GM19240 (cell line): ENCODE measurements at regions not wholly inside any gene's neighbourhood (a gene's known extent, or its start where the extent isn't known, plus 50 kb on each side); places are given as distances from the start of the nearest gene placed in this dataset.

Experiments used
- DNase-seq: peaks from one replicate; pipeline ENCODE4 v3.0.0; 2011; ENCODE audit warnings: low spot score; ENCODE audit not compliant: insufficient read length

DNA sequence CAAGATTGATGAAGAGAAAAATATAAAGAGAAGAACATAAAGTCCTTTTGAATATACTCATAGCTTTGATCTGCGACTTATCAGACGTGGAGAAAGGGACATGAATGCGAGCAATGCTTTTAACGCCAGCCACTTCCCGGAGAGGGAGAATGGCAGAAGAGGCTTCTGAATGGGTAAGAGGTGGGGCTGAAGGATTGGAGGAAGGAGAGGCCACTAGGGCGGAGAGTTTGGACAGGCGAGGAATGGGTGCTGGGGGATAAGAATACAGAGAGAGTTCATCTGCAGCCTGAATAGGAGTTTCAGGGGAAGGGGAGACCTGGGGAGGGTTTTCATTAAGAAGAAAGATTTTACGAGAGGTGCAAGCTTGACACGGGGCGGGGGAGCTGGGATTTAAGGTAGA lies 2534.9 kb downstream of the PCDH7 start:
- no peak for DNase-seq

DNA sequence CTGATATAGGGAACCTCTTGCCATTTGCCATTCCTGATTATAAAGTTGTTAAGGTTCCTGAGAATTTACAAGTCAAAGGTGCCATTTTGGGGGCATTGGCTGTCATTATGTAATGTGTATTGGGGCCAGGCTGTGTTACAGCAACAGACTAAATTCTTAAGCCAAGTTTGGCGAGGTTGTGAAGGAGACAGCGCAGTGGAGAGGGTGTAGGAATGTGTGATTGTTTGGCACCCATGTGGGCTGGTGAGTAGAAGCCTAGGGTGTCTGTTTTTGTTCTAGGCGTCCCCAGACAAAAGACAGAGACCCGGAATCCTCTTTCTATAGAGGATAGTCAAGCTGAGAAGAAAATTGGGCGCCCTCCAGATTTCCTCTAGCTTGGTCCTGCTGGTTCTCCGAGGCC lies 2535.3 kb downstream of the PCDH7 start:
- no peak for DNase-seq

DNA sequence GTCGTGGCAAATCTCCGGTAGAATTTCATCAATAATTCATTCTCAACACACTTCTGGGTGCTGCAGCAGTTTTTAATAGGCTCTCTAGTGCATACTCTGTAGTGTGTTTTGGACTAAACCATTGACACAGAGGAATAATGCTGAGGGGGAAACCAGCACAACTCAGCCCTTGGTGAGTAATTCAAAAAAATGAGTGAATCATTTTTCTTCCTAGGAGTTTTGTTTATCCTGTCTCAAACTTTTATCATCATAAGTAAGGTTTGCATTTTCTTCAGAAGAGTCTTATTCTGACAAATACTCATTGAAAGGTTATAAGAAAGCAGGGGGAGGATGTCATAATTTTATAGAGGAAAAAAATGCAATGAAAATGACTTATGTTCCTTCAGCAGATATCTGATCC lies 2542.7 kb downstream of the PCDH7 start:
- DNase-seq = no peak

DNA sequence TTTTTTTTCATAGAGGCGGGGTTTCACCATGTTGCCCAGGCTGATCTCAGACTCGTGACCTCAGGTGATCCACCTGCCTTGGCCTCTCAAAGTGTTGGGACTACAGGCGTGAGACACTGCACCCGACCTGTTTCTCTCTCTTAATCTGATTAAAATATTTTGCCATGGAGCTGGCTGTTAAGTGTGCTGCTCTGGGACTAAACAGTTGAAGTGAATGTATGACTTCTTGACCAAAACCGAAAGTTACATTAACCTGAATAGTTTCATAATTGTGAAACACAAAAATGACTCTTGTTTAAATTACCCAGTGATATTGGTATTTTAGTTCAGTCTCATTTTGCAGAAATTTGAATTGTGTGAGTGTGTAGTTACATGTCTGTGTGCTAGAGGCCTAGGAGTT lies 2548.6 kb downstream of the PCDH7 start:
- DNase-seq = no peak

DNA sequence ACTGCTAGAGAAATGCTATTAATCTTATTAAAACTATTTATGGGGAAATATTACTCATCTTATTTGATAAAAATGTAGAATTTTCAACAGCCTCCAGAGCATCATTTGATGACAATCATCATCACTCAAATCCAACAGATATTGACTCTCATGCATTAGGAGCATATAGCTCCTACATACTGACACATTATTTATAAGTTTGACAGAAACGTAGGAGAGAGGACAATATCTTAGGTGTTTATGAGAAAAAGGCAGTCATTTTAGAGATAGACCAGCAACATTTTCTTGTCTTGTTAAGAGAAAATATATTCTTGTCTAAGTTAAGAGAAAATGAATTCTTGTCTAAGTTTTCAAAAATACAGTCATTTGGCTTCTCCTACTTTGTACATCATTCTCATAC lies 2550.2 kb downstream of the PCDH7 start:
- no peak for DNase-seq

DNA sequence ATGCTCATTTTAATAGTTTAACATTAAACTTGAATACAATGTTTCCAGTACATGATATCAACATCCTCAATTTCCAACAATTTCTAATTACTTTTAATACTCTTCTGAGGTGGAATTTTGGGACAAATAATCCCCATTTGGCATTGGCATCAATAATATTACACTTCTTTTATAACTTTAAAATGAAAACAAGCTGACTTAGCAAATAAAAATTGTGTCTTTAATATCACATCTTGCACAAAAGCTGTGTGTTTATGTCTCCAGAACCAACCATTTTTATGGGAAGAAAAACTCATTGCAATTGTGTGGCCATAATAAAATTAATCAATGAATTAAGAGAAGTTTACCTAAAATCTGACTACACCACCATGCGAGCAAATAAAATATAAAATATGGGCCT lies 2552.6 kb downstream of the PCDH7 start:
- DNase-seq = no peak

DNA sequence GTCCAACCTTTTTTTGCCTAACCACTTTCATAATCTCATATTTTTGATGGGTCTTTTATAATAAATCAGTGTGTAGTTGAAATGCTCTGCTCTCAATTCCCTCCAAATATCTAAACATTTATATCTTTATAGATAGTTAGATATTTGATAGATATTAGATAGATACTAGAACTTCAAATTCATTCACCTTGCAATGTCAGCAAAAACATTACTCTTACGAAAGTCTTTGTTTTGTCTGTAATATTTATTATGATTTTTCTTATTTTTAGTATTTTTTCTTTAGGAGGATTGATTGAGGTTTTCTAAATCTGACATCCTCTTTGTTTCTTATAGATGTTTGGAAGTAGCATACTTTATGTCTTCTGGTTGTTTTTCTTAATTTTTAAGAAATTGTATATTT lies 2563.6 kb downstream of the PCDH7 start:
- no peak for DNase-seq

DNA sequence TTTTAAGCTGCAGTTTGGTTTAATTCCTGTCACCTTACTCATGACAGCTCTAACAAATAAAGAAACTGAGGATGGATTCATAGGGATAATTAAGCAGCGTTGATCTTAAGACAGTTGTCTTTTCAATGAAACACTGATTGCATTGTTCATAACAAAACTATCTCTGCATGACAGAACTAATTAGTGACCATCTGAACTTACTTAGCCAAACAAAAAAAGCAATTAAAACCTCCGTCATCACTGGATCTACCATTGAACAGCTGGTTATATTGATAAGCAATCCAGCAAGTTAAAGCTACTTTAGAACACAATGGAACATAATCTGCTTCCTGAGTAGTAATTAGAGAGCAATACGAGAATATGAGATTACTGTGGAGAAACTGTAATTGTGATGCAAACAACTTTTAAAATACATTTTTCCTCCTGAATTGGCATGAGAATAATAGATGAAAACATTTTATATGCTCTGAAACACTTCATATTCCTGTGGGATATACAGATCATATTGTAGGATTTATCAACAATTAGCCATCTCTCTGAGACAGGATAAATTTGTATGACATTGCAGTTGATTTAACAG lies 2576.8 kb downstream of the PCDH7 start:
- no peak for DNase-seq

DNA sequence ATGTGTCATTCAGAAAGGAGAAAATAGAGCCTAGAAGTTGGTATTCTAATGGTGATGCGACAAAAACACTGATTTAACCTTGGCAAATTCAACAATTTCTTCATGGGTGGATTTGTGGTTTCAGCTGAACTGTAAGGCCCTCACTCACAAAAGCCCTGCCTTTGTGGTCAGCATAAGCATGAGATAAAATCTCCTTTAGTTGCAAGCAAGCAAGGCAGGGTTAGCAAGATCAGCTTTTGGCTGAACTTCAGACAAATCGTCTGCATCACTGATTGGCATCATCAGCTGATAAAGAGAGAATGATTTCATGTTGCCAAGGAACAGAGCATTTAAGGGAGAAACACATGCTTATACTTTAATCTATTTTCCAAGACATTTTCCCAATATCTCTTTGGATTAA lies 2582.2 kb downstream of the PCDH7 start:
- no peak for DNase-seq

DNA sequence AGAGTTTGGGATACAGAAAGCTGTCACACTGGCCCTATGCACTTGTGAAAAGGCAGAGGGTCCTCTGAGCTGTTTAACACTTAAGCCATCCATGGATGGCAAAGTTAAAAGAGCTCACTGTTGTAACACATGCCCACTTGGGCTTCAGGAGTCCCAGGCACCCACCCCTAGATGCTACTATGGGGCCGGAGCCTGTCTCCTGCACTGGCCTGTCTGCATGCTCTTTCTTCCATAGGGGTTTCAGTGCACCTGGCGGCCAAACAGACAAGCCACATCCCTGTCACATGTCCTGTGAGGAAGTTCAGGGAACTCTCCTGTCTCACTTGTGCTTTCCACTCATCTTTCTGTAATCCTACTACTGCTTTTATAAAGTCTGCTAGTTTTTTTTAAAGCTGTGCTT lies 2586.0 kb downstream of the PCDH7 start:
- no peak for DNase-seq

DNA sequence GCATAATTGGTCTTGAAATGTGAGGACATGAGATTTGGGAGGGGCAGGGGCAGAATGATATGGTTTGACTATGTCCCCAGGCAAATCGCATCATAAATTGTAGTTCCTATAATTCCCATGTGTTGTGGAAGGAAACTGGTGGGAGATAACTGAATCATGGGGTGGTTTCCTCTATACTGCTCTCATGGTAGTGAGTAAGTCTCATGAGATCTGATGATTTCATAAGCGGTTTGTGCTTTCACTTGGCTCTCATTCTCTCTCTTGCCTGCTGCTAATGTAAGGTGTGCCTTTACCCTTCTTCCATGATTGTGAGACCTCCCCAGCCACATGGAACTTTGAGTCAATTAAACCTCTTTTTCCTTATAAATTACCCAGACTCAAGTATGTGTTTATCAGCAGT lies 2595.9 kb downstream of the PCDH7 start:
- no peak for DNase-seq

DNA sequence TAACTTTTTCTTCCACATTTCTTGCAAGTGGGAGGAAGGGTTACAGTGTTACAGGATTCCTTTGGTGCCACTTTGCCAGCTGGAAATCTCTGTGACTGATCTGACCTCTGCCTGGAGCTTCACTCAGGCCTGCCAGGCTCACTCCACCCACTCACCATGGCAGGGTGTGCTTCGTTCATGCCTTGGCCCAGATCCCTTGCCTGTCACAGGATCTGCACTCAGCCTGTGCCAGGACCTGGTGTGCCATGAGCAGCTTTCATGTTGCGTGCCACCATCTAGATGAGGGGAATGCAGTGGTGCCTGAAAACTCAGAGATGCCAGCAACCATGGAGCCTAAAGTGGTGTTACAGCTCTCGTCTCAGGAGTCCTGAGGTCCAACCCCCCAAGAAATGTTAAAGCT lies 2596.4 kb downstream of the PCDH7 start:
- DNase-seq = no peak

DNA sequence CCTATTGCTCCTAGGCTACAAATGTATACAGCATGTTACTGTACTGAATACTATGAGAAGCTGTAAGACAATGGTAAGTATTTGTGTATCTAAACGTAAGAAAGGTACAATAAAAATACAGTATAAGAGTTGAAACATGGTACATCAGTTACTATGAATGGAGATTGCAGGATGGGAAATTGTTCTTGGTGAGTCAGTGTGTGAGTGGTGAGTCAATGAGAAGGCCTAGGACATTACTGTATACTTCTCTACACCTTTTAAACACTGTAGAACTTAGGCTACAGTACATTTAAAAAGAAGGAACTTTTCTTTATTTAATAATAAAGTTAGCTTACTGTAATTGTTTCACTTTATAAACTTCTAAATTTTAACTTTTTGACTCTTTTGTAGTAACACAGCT lies 2603.2 kb downstream of the PCDH7 start:
- DNase-seq = no peak

DNA sequence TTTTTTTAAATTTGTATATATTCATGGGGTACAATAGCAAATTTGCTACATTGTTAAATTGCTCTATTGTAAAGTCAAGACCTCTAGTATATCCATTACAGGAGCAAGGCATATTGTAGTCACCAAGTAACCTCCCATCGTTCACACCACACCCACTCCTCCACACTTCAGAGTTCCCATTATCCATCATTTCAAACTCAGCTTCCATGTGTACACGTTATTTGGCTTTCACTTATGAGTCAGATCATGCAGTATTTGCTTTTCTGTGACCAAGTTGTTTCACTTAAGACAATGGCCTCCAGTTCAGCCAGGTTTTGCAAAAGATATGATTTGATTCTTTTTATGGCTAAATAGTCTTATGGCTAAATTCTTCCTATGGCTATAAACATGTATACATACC lies 2614.2 kb downstream of the PCDH7 start:
- no peak for DNase-seq

DNA sequence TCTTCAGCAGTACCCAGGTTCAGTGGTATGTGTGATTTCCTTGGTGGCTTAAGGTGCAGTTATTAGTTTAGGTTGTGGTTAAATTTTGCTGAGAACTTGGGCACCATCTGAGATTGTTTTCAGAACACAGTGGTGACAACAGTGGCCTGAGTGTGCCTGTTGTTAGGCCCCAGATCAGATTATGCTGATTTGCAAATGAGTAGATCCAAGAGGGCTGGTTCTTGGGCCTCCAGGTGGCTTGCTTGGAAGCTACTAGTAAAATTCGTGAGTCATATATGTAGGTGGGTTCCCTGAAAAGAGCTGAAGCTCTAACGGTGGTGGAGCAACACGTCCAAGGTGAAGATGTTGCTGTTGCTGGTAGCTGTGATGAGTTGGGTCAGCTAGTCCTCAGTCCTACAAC lies 2619.6 kb downstream of the PCDH7 start:
- no peak for DNase-seq

DNA sequence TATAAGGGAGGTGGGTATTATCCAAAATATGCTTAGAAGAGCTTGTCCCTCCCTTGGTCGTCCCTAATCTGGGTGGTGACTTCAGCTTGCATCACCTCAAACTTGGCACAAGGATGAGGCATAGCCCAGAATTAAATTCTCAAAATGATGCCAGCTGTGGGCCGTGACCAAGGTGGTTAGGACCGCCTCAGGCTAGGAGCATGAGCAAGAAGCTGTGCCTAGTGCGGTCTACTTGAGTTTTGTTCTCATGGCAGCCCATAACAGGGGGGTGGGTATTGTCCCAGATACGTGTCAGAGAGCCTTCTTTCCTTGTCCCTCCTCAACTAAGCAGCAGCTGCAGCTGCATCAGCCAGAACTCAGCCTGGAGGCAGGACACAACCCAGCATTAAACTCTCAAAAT lies 2620.0 kb downstream of the PCDH7 start:
- no peak for DNase-seq

DNA sequence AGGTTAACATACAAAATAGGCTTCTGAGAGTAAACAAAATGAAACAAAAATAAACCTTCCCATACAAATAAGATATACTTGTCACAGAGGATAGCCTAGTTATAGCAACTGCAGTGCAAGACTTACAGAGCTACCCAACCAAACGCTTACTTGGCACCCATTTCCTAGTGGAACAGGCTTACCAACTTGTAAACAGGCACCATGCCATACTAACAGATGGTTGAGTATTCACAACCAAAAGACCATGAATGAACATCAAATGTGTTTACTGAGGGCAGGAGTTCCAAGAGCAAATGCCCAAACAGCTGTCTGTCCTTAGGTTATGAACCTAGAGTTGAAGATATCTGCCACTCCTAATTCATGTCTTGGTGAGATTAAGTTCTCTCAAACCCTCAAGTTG lies 2629.2 kb downstream of the PCDH7 start:
- DNase-seq = no peak

DNA sequence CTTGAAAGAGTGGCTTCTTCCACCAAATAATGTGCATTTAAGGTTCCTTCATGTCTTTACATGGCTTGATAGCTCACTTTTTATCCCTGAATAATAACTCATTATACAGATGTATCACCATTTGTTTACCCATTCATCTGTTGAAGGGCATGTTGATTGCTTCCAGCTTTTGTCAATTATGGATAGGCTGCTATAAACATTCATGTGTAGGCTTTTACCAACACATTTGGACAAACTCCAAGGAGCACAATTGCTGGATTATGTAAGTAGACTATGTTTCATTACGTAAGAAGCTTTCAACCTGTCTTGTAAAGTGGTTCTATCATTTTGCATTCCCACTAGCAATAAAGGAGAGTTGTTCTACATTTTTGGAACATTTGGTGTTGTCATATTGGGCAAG lies 2637.0 kb downstream of the PCDH7 start:
- no peak for DNase-seq

DNA sequence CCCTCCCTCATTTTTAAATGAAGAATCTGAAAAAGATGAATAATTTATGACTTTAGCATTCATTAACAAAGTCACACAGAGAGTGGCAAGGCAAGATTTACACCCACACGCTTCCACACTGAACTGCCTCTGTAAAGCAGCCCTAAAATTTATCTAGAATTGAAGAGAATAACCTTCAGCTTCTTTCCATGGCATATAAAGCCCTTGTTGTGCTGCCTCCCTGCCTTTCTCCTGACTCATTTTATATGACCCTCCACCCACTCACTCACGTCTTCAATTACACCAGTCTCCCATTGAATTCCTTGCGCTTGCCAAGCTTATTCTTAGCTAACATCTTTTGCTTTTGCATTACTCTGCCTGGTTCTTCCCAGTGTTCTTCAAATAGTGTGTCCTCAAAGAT lies 2649.3 kb downstream of the PCDH7 start:
- DNase-seq = no peak

DNA sequence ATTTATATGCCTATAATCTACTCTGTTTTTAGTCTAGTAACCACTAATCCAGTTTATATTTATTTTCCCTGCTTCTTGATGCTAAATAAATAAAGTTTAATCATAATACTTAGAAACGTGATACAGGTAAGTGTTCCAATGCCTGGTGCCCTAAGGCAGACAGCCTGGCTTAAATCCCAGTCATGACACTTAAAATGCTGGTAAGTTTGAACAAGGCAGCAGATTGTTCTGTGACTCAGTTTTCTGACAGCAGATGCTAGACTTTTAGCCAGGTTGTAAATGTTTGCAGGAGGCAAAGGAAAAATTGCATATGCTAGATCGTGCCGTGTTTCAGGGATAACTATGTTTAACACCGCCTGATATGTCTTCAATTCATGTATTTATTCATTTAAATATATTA lies 2661.6 kb downstream of the PCDH7 start:
- DNase-seq = no peak

DNA sequence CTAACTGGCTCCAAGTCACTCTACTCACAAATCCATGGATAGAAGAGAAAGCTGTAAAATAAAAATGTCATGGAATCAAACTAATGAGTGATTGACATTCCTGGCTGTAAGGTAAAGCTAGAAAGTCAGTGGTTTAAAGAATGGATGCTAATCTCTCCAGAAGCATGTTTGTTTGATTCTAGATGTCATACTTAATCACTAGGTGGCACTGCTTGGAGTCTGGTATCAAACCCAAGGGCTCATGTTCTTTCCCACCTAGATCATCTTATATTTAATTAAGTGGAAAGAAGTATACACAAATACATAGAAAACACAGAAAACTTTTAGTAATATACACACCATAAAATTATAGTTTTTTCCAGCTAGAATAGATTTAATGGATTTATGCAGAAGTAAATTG lies 2666.6 kb downstream of the PCDH7 start:
- DNase-seq = no peak

DNA sequence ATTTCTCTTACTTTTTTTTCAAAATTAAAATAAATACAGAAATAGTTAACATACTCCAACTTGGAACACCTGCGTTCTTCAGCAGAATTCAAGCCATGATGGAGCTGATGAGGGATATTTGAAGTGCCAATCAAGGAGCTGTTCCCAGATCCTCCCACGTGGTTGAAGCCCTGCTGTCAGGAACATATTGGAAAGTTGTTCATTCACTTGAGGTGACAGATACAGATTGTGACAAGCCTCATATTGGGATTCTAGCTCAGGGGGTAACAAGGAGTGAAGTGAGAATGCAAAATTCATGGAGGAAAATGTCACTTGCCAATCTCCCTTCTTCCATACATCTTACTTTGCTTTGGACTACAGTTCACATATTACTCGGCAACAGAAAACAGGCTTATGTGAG lies 2670.8 kb downstream of the PCDH7 start:
- no peak for DNase-seq

DNA sequence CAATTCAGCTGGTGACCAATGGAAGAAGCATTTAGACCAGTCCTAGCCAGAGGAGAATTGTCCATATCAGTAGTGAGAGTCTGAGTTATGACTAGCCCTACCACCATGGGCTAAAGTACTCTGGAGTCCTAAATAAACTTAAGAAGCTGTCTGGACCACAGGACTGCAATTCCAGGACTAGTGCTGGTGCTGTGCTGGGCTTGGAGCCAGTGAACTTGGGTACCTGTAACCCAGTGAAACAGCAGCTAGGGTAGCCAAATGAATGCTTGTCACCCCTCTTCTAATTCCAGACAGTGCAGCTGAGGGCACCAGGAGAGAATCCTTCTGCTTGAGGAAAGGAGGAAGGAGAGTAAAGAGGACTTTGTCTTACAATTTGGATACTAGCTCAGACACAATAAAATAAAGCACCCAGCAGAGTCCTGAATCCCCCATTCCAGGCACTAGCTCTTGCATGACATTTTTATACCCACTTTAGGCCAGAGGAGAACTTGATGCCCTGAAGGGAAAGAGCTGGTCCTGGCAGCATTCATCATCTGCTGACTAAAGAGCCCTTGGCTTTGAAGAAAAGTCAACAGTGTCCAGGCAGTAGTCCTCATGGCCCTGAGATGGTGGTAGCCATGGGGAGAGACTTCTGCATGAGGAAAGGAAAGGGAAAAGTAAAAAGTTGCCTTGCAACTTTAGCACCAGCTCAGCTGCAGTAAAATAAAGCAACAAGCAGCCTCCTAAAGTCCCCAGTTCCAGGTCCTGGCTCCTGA lies 2675.7 kb downstream of the PCDH7 start:
- no peak for DNase-seq

DNA sequence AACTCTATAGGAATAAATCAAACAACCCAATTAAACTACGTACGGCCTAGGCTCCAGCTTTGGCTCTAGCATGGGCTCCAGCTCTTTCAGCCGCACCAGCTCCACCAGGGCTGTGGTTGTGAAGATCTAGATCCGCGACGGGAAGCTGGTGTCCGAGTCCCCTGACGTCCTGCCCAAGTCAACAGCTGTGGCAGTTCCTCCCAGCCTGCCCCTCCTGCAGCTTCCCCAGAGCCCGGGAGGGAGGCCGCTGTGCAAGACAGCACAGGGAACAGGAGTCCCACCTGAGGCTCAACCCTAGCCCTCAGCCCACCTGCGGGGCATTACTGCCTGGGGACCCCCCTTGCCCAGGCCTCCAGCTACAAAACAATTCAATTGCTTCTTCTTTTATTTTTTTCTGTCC lies 2680.3 kb downstream of the PCDH7 start:
- DNase-seq = no peak
